ENCODE measurements at regions not wholly inside any gene's neighbourhood (a gene's known extent, or its start where the extent isn't known, plus 50 kb on each side); places are given as distances from the start of the nearest gene placed in this dataset.

- TF ChIP-seq, protein P1, sequence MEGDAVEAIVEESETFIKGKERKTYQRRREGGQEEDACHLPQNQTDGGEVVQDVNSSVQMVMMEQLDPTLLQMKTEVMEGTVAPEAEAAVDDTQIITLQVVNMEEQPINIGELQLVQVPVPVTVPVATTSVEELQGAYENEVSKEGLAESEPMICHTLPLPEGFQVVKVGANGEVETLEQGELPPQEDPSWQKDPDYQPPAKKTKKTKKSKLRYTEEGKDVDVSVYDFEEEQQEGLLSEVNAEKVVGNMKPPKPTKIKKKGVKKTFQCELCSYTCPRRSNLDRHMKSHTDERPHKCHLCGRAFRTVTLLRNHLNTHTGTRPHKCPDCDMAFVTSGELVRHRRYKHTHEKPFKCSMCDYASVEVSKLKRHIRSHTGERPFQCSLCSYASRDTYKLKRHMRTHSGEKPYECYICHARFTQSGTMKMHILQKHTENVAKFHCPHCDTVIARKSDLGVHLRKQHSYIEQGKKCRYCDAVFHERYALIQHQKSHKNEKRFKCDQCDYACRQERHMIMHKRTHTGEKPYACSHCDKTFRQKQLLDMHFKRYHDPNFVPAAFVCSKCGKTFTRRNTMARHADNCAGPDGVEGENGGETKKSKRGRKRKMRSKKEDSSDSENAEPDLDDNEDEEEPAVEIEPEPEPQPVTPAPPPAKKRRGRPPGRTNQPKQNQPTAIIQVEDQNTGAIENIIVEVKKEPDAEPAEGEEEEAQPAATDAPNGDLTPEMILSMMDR (IDR thresholded peaks at IDR 0.05; ENCODE audit: low read length): no peak
- TF ChIP-seq EZH2phosphoT487 (IDR thresholded peaks at IDR 0.05; ENCODE audit: low read length) (no peak), EZH2 (optimal IDR thresholded peaks at IDR 0.05; ENCODE audit: low read depth, low read length) (no peak)
Measured at GRCh38 chr10:25105262-25105661, 69.5 kb upstream of the GPR158 start.

All from MM.1S (cell line).